ENCODE measurements at regions not wholly inside any gene's neighbourhood (a gene's known extent, or its start where the extent isn't known, plus 50 kb on each side); places are given as distances from the start of the nearest gene placed in this dataset.

- Histone ChIP-seq H3K4me1 (ENCODE audit: insufficient read depth, low read length) (no peaks in the 10 kb centered on the region), H3K36me3 (ENCODE audit: insufficient read depth, low read length) (no peaks in the 10 kb centered on the region), H3K4me3 (ENCODE audit: low read length) (no peak overlapping the region), H3K27me3 (ENCODE audit: control insufficient read depth in 1 of 2, insufficient read depth in 2 of 2, low read length in 2 of 2) (no peaks in the 10 kb centered on the region), H3K9me3 (ENCODE audit: control insufficient read depth in 1 of 2, insufficient read depth in 1 of 2, low read length in 2 of 2) (no peaks in the 10 kb centered on the region), H3K27ac (ENCODE audit: low read depth in 1 of 2, low read length in 2 of 2) (no peak overlapping the region)
- H3K4me1 Mint-ChIP-seq (ENCODE audit: low read depth), result no peaks in the 10 kb centered on the region
- no peak overlapping the region for H3K4me3 Mint-ChIP-seq
- ATAC-seq (ENCODE audit: poor library complexity) (no peak), DNase-seq (no peak)
- ChIA-PET CTCF (no interaction called here), POLR2A (no interaction called here)
- no peak for TF ChIP-seq CTCF (IDR thresholded peaks at IDR 0.05)
- H3K9me3 Mint-ChIP-seq, result no peaks in the 10 kb centered on the region
- no peaks in the 10 kb centered on the region for H3K36me3 Mint-ChIP-seq (ENCODE audit: low read depth)
- no peak overlapping the region for H3K27ac Mint-ChIP-seq
- no peaks in the 10 kb centered on the region for H3K27me3 Mint-ChIP-seq
- intact Hi-C loops (cut with DNase I, micrococcal nuclease), result no loop called here
These were observed 1037.2 kb downstream of the ADGRL2 start for GRCh38 chr1:82837766-82838465.

- no peak overlapping the region for H3K4me3 ChIP-seq (ENCODE audit: low read length)
- no peak overlapping the region for H3K4me3 Mint-ChIP-seq
- no peak overlapping the region for H3K27ac ChIP-seq (ENCODE audit: low read depth in 1 of 2, low read length in 2 of 2)
- TF ChIP-seq CTCF (IDR thresholded peaks at IDR 0.05), result no peak
- H3K9me3 Mint-ChIP-seq, result no peaks in the 10 kb centered on the region
- ChIA-PET POLR2A (no interaction called here), CTCF (no interaction called here)
- H3K4me1 Mint-ChIP-seq (ENCODE audit: low read depth), result no peaks in the 10 kb centered on the region
- H3K9me3 ChIP-seq (ENCODE audit: control insufficient read depth in 1 of 2, insufficient read depth in 1 of 2, low read length in 2 of 2), result no peaks in the 10 kb centered on the region
- ATAC-seq (ENCODE audit: poor library complexity) (no peak), DNase-seq (no peak)
- H3K27me3 Mint-ChIP-seq, result no peaks in the 10 kb centered on the region
- H3K36me3 ChIP-seq (ENCODE audit: insufficient read depth, low read length), result no peaks in the 10 kb centered on the region
- intact Hi-C loops (cut with DNase I, micrococcal nuclease), result no loop called here
- H3K36me3 Mint-ChIP-seq (ENCODE audit: low read depth), result no peaks in the 10 kb centered on the region
- no peaks in the 10 kb centered on the region for H3K27me3 ChIP-seq (ENCODE audit: control insufficient read depth in 1 of 2, insufficient read depth in 2 of 2, low read length in 2 of 2)
- H3K4me1 ChIP-seq (ENCODE audit: insufficient read depth, low read length), result no peaks in the 10 kb centered on the region
- H3K27ac Mint-ChIP-seq, result no peak overlapping the region
These were observed 1036.4 kb downstream of the ADGRL2 start for GRCh38 chr1:82836973-82837680.

GRCh38 chr1:82836213-82836972 is 1035.7 kb downstream of the ADGRL2 start:
- POLR2A ChIA-PET, result no interaction called here
- no peaks in the 10 kb centered on the region for H3K36me3 Mint-ChIP-seq (ENCODE audit: low read depth)
- no peaks in the 10 kb centered on the region for H3K9me3 Mint-ChIP-seq

More at GRCh38 chr1:82836213-82836972, 1035.7 kb downstream of the ADGRL2 start:
- CTCF ChIA-PET, result no interaction called here
- intact Hi-C loops (cut with DNase I, micrococcal nuclease), result no loop called here
- no peaks in the 10 kb centered on the region for H3K4me1 ChIP-seq (ENCODE audit: insufficient read depth, low read length)
- no peak for DNase-seq
- no peaks in the 10 kb centered on the region for H3K27me3 Mint-ChIP-seq
- ATAC-seq (ENCODE audit: poor library complexity), result no peak
- no peak overlapping the region for H3K4me3 ChIP-seq (ENCODE audit: low read length)
- no peak overlapping the region for H3K27ac ChIP-seq (ENCODE audit: low read depth in 1 of 2, low read length in 2 of 2)
- no peaks in the 10 kb centered on the region for H3K36me3 ChIP-seq (ENCODE audit: insufficient read depth, low read length)
- TF ChIP-seq CTCF (IDR thresholded peaks at IDR 0.05), result no peak
- peaks cover 4% of the 10 kb centered on the region for H3K4me1 Mint-ChIP-seq (ENCODE audit: low read depth)
- H3K4me3 Mint-ChIP-seq, result no peak overlapping the region
- H3K9me3 ChIP-seq (ENCODE audit: control insufficient read depth in 1 of 2, insufficient read depth in 1 of 2, low read length in 2 of 2), result no peaks in the 10 kb centered on the region
- no peak overlapping the region for H3K27ac Mint-ChIP-seq
- H3K27me3 ChIP-seq (ENCODE audit: control insufficient read depth in 1 of 2, insufficient read depth in 2 of 2, low read length in 2 of 2), result no peaks in the 10 kb centered on the region
